ENCODE measurements at regions not wholly inside any gene's neighbourhood (a gene's known extent, or its start where the extent isn't known, plus 50 kb on each side); places are given as distances from the start of the nearest gene placed in this dataset.

DNA sequence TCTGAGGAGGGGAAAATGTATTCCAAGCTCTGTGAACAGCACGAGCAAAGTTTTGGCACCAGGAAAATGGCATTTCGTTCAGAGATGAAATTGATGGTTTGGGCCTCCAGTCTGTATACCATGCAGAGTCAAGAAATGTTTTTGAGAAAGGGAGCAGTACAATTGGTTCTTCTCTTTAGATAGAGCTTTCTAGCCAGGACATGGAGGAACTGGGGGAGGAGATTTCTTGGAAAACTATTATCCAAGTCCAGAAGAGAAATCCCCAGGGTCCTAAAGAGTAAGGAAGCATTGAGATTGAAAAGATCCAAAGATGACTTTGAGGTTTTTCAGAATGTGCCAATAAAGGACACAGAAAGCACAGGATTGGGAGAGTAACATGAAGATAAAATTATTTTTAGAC lies 432.4 kb downstream of the TNS1 start:
- Histone ChIP-seq H3K27me3 (no peaks in the 10 kb centered on the region), H3K27ac (no peak overlapping the region), H3K36me3 (no peaks in the 10 kb centered on the region), H3K9me3 (no peaks in the 10 kb centered on the region), H3K4me3 (no peak overlapping the region), H3K4me1 (no peaks in the 10 kb centered on the region)
- 72 to 77% methylated on average over 2 of the region's 2 CpGs for WGBS, 2 donors
- no peak for DNase-seq
- intact Hi-C loops (cut with DNase I), result no loop called here
- TF ChIP-seq, protein P1, sequence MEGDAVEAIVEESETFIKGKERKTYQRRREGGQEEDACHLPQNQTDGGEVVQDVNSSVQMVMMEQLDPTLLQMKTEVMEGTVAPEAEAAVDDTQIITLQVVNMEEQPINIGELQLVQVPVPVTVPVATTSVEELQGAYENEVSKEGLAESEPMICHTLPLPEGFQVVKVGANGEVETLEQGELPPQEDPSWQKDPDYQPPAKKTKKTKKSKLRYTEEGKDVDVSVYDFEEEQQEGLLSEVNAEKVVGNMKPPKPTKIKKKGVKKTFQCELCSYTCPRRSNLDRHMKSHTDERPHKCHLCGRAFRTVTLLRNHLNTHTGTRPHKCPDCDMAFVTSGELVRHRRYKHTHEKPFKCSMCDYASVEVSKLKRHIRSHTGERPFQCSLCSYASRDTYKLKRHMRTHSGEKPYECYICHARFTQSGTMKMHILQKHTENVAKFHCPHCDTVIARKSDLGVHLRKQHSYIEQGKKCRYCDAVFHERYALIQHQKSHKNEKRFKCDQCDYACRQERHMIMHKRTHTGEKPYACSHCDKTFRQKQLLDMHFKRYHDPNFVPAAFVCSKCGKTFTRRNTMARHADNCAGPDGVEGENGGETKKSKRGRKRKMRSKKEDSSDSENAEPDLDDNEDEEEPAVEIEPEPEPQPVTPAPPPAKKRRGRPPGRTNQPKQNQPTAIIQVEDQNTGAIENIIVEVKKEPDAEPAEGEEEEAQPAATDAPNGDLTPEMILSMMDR (IDR thresholded peaks at IDR 0.05), result no peak
- TF ChIP-seq POLR2A (IDR thresholded peaks at IDR 0.05), result no peak

DNA sequence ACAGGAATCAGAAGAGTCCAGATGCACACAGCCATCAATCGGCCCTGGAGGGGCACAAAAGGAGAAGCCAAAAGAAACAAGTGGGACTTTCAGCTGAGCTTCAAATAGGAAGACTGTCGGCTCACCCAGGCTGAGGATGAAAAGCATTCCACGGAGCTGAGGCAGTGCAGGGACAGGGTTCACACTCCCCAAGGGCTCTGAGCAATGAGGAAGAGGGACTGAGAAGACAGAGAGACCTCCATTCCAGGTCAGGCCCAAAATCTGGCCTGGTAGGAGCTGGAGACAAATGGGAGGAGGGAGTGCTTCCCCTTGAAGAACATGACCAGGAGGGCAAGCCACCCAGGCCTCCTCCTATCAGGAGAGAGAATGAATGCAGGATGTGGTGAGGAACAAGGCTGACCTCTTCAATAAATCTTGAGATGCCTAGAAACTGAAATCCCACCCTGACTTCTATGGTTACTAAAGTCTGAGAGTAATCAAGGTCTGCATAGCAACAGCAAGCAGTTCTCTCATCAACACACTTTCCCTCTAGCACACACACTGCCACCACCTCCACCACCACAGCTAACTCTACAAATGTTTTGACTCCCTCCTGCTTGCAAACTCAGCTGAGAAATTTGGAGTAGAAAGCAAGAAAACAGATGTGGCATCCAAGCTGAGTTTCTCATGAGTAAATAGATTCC lies 434.4 kb downstream of the TNS1 start:
- Histone ChIP-seq H3K9me3 (no peaks in the 10 kb centered on the region), H3K4me1 (no peaks in the 10 kb centered on the region), H3K36me3 (no peaks in the 10 kb centered on the region), H3K27ac (no peak overlapping the region), H3K4me3 (no peak overlapping the region), H3K27me3 (no peaks in the 10 kb centered on the region)
- no peak for DNase-seq
- TF ChIP-seq, protein P1 (IDR thresholded peaks at IDR 0.05), result no peak
- no peak for TF ChIP-seq POLR2A (IDR thresholded peaks at IDR 0.05)
- intact Hi-C loops (cut with DNase I), result no loop called here
- 48 to 63% methylated on average over 2 to 3 of the region's 3 CpGs for WGBS, 2 donors

DNA sequence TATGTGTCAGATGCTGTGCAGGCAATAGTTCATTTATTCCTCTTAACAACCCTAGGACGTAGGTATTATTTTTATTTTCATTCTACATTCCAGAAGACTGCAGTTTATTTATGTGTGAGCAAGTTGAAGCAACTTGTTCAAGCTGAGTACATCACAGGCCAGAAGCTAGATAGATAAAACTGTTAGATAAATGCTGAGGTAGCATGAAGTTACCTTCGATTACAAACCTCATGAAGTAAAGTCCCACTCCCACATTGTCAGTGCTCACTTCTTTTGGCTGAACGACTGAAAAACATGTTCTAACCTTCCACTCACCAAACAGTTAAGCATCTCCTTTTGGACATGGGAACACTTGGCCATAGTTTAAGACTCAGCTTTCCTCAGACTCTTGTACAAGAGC lies 439.2 kb downstream of the TNS1 start:
- Histone ChIP-seq H3K27me3 (no peaks in the 10 kb centered on the region), H3K27ac (no peak overlapping the region), H3K9me3 (peaks cover 0 to 11% (median 3%) of the 10 kb centered on the region in 3 donors), H3K36me3 (no peaks in the 10 kb centered on the region), H3K4me1 (no peaks in the 10 kb centered on the region), H3K4me3 (no peak overlapping the region)
- no peak for DNase-seq
- 69 to 83% methylated on average over 3 of the region's 3 CpGs for WGBS, 2 donors
- intact Hi-C loops (cut with DNase I), result no loop called here
- no peak for TF ChIP-seq POLR2A (IDR thresholded peaks at IDR 0.05)
- TF ChIP-seq, protein P1 (IDR thresholded peaks at IDR 0.05), result no peak

DNA sequence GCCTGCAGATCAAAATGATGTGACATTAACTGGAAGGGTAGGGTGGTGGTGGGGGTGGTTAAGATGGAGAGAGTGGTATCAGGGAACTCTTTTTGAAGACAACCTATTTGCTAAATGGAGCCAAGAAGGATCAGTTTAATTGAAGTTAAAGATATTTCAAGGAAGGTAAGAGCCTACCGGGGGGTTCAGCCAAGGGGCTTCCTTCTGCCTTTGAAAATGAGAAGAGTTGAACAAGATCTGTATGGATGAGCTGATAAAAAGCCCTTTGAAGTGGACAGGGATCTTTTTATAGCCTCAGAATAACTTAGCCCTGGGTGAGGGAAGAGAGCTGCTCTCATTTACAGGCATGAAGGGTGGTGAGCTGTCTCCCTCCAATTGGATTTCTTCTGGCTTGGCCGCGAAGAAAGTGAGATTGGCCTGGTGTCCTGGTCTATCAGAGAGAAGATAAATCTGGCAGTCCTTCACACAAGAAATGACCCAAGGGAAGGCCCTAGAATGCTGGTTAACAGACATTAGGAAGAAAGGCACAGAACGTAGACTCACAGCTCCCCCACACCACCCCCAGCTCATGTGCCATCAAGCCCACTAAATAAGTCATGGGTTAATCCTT lies 439.8 kb downstream of the TNS1 start:
- DNase-seq, result no peak
- intact Hi-C loops (cut with DNase I), result no loop called here
- Histone ChIP-seq H3K27me3 (no peaks in the 10 kb centered on the region), H3K4me3 (no peak overlapping the region), H3K4me1 (no peaks in the 10 kb centered on the region), H3K9me3 (peaks cover 0 to 11% (median 3%) of the 10 kb centered on the region in 3 donors), H3K27ac (no peak overlapping the region), H3K36me3 (no peaks in the 10 kb centered on the region)
- WGBS, 2 donors, result 83 to 86% methylated on average over 4 of the region's 4 CpGs
- TF ChIP-seq, protein P1 (IDR thresholded peaks at IDR 0.05), result no peak
- TF ChIP-seq POLR2A (IDR thresholded peaks at IDR 0.05), result no peak

DNA sequence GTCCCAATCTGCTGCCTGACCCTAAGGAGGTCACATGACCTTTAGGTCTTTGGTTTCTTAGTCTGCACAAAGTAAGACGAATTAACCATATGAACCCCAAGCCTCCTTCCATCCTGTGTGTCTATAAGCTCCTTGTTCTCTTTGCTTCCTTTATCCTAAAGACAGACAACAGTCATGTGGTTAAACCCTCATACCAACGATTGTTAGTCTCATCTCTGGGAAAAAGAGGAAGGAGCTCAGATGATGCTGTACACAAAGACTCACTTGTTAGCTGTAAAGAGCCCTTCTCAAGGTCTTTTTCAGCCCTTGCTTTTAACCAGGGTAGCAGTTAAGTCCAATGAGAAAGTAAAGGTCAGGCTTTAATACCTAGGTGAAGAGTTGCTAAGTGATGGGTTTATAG lies 443.7 kb downstream of the TNS1 start:
- WGBS, 2 donors, result 58 to 63% methylated on average over 2 of the region's 2 CpGs
- intact Hi-C loops (cut with DNase I), result no loop called here
- no peak for DNase-seq
- TF ChIP-seq, protein P1 (IDR thresholded peaks at IDR 0.05), result no peak
- no peak for TF ChIP-seq POLR2A (IDR thresholded peaks at IDR 0.05)
- Histone ChIP-seq H3K36me3 (no peaks in the 10 kb centered on the region), H3K4me1 (peaks cover 0 to 14% (median 7%) of the 10 kb centered on the region in 3 donors), H3K27me3 (no peaks in the 10 kb centered on the region), H3K9me3 (peaks cover 0 to 11% (median 3%) of the 10 kb centered on the region in 3 donors), H3K27ac (no peak overlapping the region), H3K4me3 (no peak overlapping the region)
